Activated CD4-positive, alpha-beta T cell treated with anti-CD3 and anti-CD28 coated beads for 36 hours (primary cell): ENCODE measurements at regions not wholly inside any gene's neighbourhood (a gene's known extent, or its start where the extent isn't known, plus 50 kb on each side); places are given as distances from the start of the nearest gene placed in this dataset.

ENCODE experiments used
- ATAC-seq: fragments of 200-7000 bp; cut with Tn5 transposase; one replicate; pipeline ENCODE4 v1.10.0; 2021; ENCODE audit warnings: mild to moderate bottlenecking, moderate library complexity
- CTCF ChIA-PET: fragments of 350-600 bp; sonication (Branson Sonifier 250); formaldehyde crosslinking; loops from one replicate; lab custom pipeline; 2021; ENCODE audit warnings: antibody characterized with exemption; lab: Charles Lee
- POLR2A ChIA-PET: fragments of 350-600 bp; sonication (Branson Sonifier 250); formaldehyde crosslinking; loops from one replicate; lab custom pipeline; 2021; ENCODE audit warnings: antibody characterized with exemption, inconsistent platforms; lab: Charles Lee
- DNase-seq: peaks from one replicate; pipeline ENCODE4 v3.0.0-alpha.2; 2020
- H3K27ac Mint-ChIP-seq: one replicate; pipeline ENCODE4 v1.8.0; 2021; ENCODE audit warnings: mixed read lengths
- H3K27me3 Mint-ChIP-seq: one replicate; pipeline ENCODE4 v1.8.0; 2021; ENCODE audit warnings: mixed read lengths
- H3K36me3 Mint-ChIP-seq: one replicate; pipeline ENCODE4 v1.8.0; 2021; ENCODE audit warnings: low read depth, mixed read lengths
- H3K4me1 Mint-ChIP-seq: one replicate; pipeline ENCODE4 v1.8.0; 2021; ENCODE audit warnings: mixed read lengths
- H3K4me3 Mint-ChIP-seq: one replicate; pipeline ENCODE4 v1.8.0; 2021; ENCODE audit warnings: mild to moderate bottlenecking, moderate library complexity, mixed read lengths
- H3K9me3 Mint-ChIP-seq: one replicate; pipeline ENCODE4 v1.8.0; 2021; ENCODE audit warnings: low read depth, mixed read lengths
- intact Hi-C, 2 experiments: fragments of 100-400 bp; cut with DNase I in 1 of 2; cut with micrococcal nuclease in 1 of 2; formaldehyde crosslinking; loops; one replicate each; pipeline versions ENCODE4 v1.14.2 to v1.15.1; 2022 to 2024; cut with DNase I, micrococcal nuclease

DNA sequence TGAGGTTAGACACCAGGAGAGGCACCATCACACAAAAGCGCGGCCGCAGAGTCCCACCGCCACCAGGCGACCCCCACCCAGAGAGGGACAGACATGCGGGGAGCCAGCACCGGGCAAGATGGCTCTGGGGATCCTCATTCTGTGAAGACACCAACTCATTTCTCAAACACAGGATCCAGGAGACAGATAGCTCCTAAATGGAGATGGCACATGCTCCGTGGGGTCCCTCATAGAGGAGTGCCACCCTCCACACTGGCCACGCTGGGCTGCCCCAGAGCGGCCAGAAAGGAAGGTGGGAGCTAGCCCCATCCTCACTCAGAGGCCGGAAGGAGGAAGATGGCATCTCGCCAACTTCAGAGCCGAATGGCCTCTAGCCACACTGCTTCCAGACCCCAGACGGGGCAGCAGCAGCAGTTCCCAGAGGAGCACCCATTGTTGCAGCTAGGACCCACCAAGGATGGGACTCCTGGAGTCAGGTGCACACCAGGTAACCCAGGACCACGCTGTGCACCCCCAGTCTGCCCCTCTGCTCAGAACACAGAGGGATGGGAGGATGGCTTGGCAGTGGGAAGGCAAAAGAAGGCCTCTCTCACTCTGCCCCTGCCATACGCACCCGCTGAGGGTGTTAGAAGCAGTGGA, 78.6 kb downstream of the ZIC5 start:
- ATAC-seq: no peak
- DNase-seq: no peak
- peaks cover 9% of the 10 kb centered on the region for H3K4me1 Mint-ChIP-seq
- POLR2A ChIA-PET: no interaction called here
- no peaks in the 10 kb centered on the region for H3K9me3 Mint-ChIP-seq
- CTCF ChIA-PET: no interaction called here
- no peak overlapping the region for H3K27ac Mint-ChIP-seq
- peaks cover 29% of the 10 kb centered on the region for H3K27me3 Mint-ChIP-seq
- no peak overlapping the region for H3K4me3 Mint-ChIP-seq
- no peaks in the 10 kb centered on the region for H3K36me3 Mint-ChIP-seq
- intact Hi-C loops: loop anchor here in 1 of 2 experiments (10.0 kb wide), 1 partner anchor 92 kb away; the partner anchor contains the start of gene ZIC2

DNA sequence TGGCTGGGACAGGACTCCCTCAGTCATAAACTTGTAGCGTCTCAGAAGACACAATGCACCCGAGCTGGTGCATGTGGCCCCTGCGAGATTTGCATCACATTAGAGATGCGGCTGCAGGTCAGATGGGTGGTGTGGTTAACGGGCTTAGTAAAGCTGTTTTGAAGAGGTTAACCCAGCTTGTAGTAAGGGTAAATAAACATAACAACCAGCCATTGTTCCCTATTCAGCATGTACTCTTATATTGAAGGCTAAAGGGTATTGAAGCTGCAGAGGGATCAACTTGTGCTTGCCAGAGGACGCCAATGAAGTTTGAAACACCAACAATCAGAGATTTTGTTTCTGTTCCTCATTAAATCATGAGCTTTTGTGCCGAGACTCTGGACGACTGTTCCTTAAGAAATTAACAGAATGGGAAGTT, 79.4 kb downstream of the ZIC5 start:
- Mint-ChIP-seq H3K27me3 (peaks cover 23% of the 10 kb centered on the region), H3K4me3 (no peak overlapping the region), H3K4me1 (peaks cover 9% of the 10 kb centered on the region), H3K27ac (no peak overlapping the region), H3K36me3 (no peaks in the 10 kb centered on the region), H3K9me3 (no peaks in the 10 kb centered on the region)
- DNase-seq: no peak
- CTCF ChIA-PET: no interaction called here
- POLR2A ChIA-PET: no interaction called here
- intact Hi-C loops: loop anchor here in 1 of 2 experiments (10.0 kb wide), 1 partner anchor 93 kb away; the partner anchor contains the start of gene ZIC2
- no peak for ATAC-seq

DNA sequence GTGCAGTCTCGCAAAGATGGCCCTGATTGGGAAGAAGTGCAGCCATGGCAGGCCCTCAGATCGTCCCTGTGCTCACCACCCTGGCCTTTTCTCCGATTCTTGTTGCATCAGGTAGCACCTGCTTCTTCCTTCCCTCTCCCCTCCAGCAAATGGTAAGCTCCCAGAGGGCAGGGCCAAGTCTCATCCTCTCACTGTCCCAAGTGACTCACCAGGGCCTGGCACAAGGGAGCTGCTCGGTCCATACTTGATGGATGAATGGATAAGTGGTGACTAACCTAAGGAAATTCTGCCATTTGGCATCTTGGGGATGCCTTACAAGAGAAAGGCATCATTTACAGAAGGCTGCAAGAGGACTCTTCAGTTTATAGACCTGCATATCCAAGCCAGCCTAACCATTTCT, 84.9 kb downstream of the ZIC5 start:
- Mint-ChIP-seq H3K27me3 (no peaks in the 10 kb centered on the region), H3K9me3 (no peaks in the 10 kb centered on the region), H3K4me1 (no peaks in the 10 kb centered on the region), H3K36me3 (no peaks in the 10 kb centered on the region), H3K27ac (no peak overlapping the region), H3K4me3 (no peak overlapping the region)
- ATAC-seq (no peak), DNase-seq (no peak)
- ChIA-PET POLR2A (no interaction called here), CTCF (interaction anchor here (0.7 kb wide), 1 partner anchor 14 kb away, joined by 4 read pairs; no protein-coding TSS in a partner anchor)
- intact Hi-C loops: no loop called here

DNA sequence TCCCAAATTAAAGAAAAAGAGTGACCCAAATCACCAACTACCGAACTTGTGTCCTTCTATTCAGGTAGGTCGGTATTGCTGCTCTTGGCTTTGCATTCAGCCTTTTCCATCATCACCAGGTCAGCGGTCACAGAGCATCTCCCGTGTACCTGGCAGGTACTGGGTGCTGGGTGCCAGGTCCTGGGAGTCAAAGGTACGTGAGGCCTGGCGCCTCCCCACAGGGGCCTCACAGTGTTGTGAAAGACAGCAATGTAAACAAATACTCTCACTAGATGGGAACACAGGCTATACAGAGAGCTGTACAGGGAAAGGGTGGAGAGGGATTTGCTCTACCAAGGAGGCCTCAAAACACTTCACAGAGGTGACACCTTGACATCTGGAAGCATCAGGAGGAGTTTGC, 86.7 kb downstream of the ZIC5 start:
- Mint-ChIP-seq H3K27me3 (no peaks in the 10 kb centered on the region), H3K27ac (no peak overlapping the region), H3K4me3 (no peak overlapping the region), H3K36me3 (no peaks in the 10 kb centered on the region), H3K9me3 (no peaks in the 10 kb centered on the region), H3K4me1 (no peaks in the 10 kb centered on the region)
- ChIA-PET CTCF (interaction anchor here (0.6 kb wide), 1 partner anchor 236 kb away, joined by 3 read pairs; no protein-coding TSS in a partner anchor), POLR2A (no interaction called here)
- no peak for DNase-seq
- intact Hi-C loops: no loop called here
- no peak for ATAC-seq

- no peak overlapping the region for H3K27ac Mint-ChIP-seq
- no peak overlapping the region for H3K4me3 Mint-ChIP-seq
- H3K36me3 Mint-ChIP-seq: no peaks in the 10 kb centered on the region
- CTCF ChIA-PET: interaction anchor here (0.6 kb wide), 1 partner anchor 98 kb away, joined by 3 read pairs; no protein-coding TSS in a partner anchor
- no peaks in the 10 kb centered on the region for H3K27me3 Mint-ChIP-seq
- intact Hi-C loops: no loop called here
- no peaks in the 10 kb centered on the region for H3K9me3 Mint-ChIP-seq
- POLR2A ChIA-PET: no interaction called here
- no peak for DNase-seq
- no peaks in the 10 kb centered on the region for H3K4me1 Mint-ChIP-seq
- no peak for ATAC-seq
Observed at GRCh38 chr13:99883805-99884204, 87.8 kb downstream of the ZIC5 start.

DNA sequence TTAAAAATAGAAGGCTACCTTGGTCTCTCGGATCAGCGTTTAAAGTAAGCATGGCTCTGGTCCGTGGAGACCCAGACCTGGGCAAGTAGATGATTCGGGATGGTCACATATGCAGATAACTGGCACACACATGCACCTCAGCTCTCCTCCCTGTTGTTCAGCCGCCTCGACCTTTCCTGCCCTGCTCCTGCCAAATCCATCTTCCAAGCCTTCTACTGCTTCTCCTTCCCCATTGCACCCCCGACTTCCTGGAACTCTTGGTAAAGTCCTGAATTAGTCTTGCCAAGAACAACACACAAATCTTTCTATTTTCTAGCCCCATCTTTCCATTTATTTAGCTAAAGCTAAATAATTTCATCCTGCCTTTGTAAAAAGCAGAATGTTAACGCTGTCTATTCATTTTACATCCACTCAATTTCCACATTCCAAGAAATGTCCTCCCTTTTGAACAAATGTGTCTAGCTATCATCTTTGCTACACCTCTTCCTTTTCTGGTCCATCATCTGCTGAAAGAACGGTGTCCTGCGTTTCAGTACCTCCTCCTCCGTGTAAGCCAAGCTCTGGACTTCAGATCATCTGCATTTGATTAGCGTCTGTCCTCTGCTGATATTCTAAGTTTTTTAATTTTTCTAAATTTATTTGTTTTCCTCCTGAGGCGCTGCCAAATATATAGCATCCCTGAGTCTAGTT, 92.5 kb downstream of the ZIC5 start:
- intact Hi-C loops: no loop called here
- CTCF ChIA-PET: interaction anchor here (1.2 kb wide), 2 partner anchors 11 to 636 kb away, joined by 3 read pairs; no protein-coding TSS in a partner anchor
- no peaks in the 10 kb centered on the region for H3K4me1 Mint-ChIP-seq
- H3K9me3 Mint-ChIP-seq: no peaks in the 10 kb centered on the region
- no peak overlapping the region for H3K27ac Mint-ChIP-seq
- no peak for ATAC-seq
- no peaks in the 10 kb centered on the region for H3K36me3 Mint-ChIP-seq
- no peaks in the 10 kb centered on the region for H3K27me3 Mint-ChIP-seq
- no peak overlapping the region for H3K4me3 Mint-ChIP-seq
- POLR2A ChIA-PET: no interaction called here
- no peak for DNase-seq

GRCh38 chr13:99876651-99877050, 94.9 kb downstream of the ZIC5 start:
- H3K27ac Mint-ChIP-seq: no peak overlapping the region
- no peak overlapping the region for H3K4me3 Mint-ChIP-seq
- CTCF ChIA-PET: no interaction called here
- ATAC-seq (no peak), DNase-seq (no peak)
- intact Hi-C loops: no loop called here
- H3K27me3 Mint-ChIP-seq: no peaks in the 10 kb centered on the region
- H3K9me3 Mint-ChIP-seq: no peaks in the 10 kb centered on the region
- H3K36me3 Mint-ChIP-seq: no peaks in the 10 kb centered on the region
- POLR2A ChIA-PET: no interaction called here
- H3K4me1 Mint-ChIP-seq: no peaks in the 10 kb centered on the region

DNA sequence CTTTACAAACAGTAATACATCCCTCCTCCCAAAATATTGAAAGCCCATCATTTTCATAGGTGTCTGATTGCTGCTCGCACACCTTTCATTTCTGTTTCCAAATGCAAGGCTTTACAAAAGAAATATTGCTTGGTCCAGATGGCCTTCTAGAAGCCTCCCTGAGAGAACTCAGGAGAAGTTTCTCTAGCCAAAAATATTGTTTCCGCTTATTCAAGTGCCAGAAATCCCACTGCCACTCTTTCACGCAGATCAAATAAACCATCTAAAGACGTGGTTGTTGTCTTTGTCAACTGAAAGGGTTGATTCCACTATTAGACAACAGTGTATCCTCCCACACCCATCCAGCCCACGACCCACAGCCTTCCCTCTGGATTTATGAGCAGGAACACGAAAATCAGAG, 96.2 kb downstream of the ZIC5 start:
- POLR2A ChIA-PET: no interaction called here
- no peak overlapping the region for H3K27ac Mint-ChIP-seq
- intact Hi-C loops: no loop called here

GRCh38 chr13:99873832-99874430, 97.6 kb downstream of the ZIC5 start:
- intact Hi-C loops: no loop called here
- no peaks in the 10 kb centered on the region for H3K9me3 Mint-ChIP-seq
- ATAC-seq (no peak), DNase-seq (no peak)
- no peaks in the 10 kb centered on the region for H3K36me3 Mint-ChIP-seq
- no peaks in the 10 kb centered on the region for H3K4me1 Mint-ChIP-seq
- H3K27me3 Mint-ChIP-seq: no peaks in the 10 kb centered on the region
- ChIA-PET CTCF (interaction anchor here (0.8 kb wide), 1 partner anchor 886 kb away, joined by 3 read pairs; no protein-coding TSS in a partner anchor), POLR2A (no interaction called here)
- no peak overlapping the region for H3K4me3 Mint-ChIP-seq
- no peak overlapping the region for H3K27ac Mint-ChIP-seq

More for the DNA sequence above, 96.2 kb downstream of the ZIC5 start:
- H3K9me3 Mint-ChIP-seq: no peaks in the 10 kb centered on the region
- CTCF ChIA-PET: no interaction called here
- DNase-seq (no peak), ATAC-seq (no peak)
- no peaks in the 10 kb centered on the region for H3K4me1 Mint-ChIP-seq
- H3K27me3 Mint-ChIP-seq: no peaks in the 10 kb centered on the region
- no peak overlapping the region for H3K4me3 Mint-ChIP-seq
- H3K36me3 Mint-ChIP-seq: no peaks in the 10 kb centered on the region

DNA sequence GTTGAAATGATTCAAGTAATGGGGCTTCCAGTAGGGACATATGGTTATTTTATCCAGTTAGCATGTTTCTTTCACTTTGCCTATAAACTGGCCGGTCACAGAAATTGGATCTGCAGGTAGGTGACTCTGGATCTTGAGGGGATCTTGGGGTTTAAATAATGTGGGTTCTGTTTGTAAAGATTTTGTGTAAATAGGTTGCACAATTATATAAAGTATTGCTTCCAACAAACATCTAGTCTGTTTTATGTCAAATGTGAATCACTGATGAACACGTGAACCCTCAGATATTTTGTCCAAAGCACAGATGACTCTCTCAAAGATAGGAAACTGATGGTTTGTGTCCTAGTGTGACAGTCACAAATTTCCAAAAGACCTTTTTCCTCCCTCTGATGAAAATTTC, 98.4 kb downstream of the ZIC5 start:
- no peak for ATAC-seq
- ChIA-PET CTCF (no interaction called here), POLR2A (no interaction called here)
- Mint-ChIP-seq H3K36me3 (no peaks in the 10 kb centered on the region), H3K4me3 (no peak overlapping the region), H3K9me3 (no peaks in the 10 kb centered on the region), H3K27me3 (no peaks in the 10 kb centered on the region), H3K27ac (no peak overlapping the region), H3K4me1 (no peaks in the 10 kb centered on the region)
- DNase-seq: no peak
- intact Hi-C loops: no loop called here

DNA sequence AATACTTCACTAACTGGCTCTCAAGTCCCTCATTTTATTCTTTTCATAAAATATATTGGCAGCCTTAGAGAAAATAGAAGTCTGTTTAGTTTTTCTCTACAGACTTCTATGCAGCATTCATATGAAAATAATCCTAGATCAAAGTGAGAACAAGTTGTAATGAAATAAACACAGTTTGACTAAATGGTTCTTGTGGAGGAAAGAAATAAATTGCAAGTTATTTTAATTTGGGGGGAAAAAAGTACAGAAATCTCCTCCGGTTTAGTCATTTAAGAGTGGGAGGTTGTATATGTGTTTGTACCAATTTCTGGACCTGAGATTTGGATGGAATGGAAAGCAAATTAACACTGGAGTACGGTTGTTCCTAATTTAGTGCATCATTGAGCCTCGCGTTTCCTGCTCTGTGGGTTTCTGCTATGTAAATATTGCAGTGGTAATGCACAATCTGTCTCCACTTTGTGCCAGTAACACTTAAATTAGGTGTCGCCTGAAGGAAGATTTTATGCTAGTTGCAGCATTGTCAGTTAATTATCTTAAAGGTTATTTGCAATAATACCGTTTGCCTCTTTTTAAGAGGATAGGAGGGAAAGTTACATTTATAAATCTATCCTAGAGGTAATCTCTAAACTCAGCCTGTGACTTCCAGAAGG, 100.2 kb downstream of the ZIC5 start:
- intact Hi-C loops: no loop called here
- H3K4me3 Mint-ChIP-seq: no peak overlapping the region

More for the DNA sequence above, 100.2 kb downstream of the ZIC5 start:
- CTCF ChIA-PET: no interaction called here
- H3K4me1 Mint-ChIP-seq: no peaks in the 10 kb centered on the region
- ATAC-seq (no peak), DNase-seq (no peak)
- POLR2A ChIA-PET: no interaction called here
- H3K27me3 Mint-ChIP-seq: no peaks in the 10 kb centered on the region
- no peaks in the 10 kb centered on the region for H3K36me3 Mint-ChIP-seq
- H3K27ac Mint-ChIP-seq: no peak overlapping the region
- no peaks in the 10 kb centered on the region for H3K9me3 Mint-ChIP-seq
